Mesothelial cell of epicardium (in vitro differentiated cells): ENCODE measurements at regions not wholly inside any gene's neighbourhood (a gene's known extent, or its start where the extent isn't known, plus 50 kb on each side); places are given as distances from the start of the nearest gene placed in this dataset.

Experiments used
- DNase-seq, 2 experiments: peaks; one replicate each; pipeline ENCODE4 v3.0.0; 2021; ENCODE audit warnings: low spot score in 2 of 2; ENCODE audit not compliant: unreplicated experiment in 2 of 2
- H3K27ac Mint-ChIP-seq: 2 replicates; pipeline ENCODE4 v1.8.0; 2021; ENCODE audit warnings: mixed read lengths
- H3K27me3 Mint-ChIP-seq: 2 replicates; pipeline ENCODE4 v1.8.0; 2021; ENCODE audit warnings: low read depth, mixed read lengths
- H3K36me3 Mint-ChIP-seq: 2 replicates; pipeline ENCODE4 v1.8.0; 2021; ENCODE audit warnings: mixed read lengths
- H3K4me1 Mint-ChIP-seq: 2 replicates; pipeline ENCODE4 v1.8.0; 2021; ENCODE audit warnings: mixed read lengths
- H3K4me3 Mint-ChIP-seq: 2 replicates; pipeline ENCODE4 v1.8.0; 2021; ENCODE audit warnings: mild to moderate bottlenecking, moderate library complexity, mixed read lengths
- H3K9me3 Mint-ChIP-seq: 2 replicates; pipeline ENCODE4 v1.8.0; 2021; ENCODE audit warnings: mixed read lengths
- TF ChIP-seq, protein P1 (sequence below): fragments of 200-600 bp; sonication (generic); IDR thresholded peaks from one replicate; pipeline ENCODE4 v1.5.0; 2021; ENCODE audit warnings: antibody characterized with exemption; ENCODE audit not compliant: unreplicated experiment

GRCh38 chr20:12640251-12640650, 368.5 kb upstream of the SPTLC3 start:
- TF ChIP-seq, protein P1, sequence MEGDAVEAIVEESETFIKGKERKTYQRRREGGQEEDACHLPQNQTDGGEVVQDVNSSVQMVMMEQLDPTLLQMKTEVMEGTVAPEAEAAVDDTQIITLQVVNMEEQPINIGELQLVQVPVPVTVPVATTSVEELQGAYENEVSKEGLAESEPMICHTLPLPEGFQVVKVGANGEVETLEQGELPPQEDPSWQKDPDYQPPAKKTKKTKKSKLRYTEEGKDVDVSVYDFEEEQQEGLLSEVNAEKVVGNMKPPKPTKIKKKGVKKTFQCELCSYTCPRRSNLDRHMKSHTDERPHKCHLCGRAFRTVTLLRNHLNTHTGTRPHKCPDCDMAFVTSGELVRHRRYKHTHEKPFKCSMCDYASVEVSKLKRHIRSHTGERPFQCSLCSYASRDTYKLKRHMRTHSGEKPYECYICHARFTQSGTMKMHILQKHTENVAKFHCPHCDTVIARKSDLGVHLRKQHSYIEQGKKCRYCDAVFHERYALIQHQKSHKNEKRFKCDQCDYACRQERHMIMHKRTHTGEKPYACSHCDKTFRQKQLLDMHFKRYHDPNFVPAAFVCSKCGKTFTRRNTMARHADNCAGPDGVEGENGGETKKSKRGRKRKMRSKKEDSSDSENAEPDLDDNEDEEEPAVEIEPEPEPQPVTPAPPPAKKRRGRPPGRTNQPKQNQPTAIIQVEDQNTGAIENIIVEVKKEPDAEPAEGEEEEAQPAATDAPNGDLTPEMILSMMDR = no peak
- no peaks in the 10 kb centered on the region for H3K36me3 Mint-ChIP-seq
- no peak overlapping the region for H3K4me3 Mint-ChIP-seq
- H3K27me3 Mint-ChIP-seq = peaks cover 3% of the 10 kb centered on the region
- H3K9me3 Mint-ChIP-seq = no peaks in the 10 kb centered on the region
- H3K4me1 Mint-ChIP-seq = peaks cover 13% of the 10 kb centered on the region
- H3K27ac Mint-ChIP-seq = no peak overlapping the region
- no peak for DNase-seq

- peaks cover 3% of the 10 kb centered on the region for H3K27me3 Mint-ChIP-seq
- H3K9me3 Mint-ChIP-seq = no peaks in the 10 kb centered on the region
- H3K4me3 Mint-ChIP-seq = no peak overlapping the region
- H3K4me1 Mint-ChIP-seq = peaks cover 13% of the 10 kb centered on the region
- no peak for DNase-seq
- H3K36me3 Mint-ChIP-seq = no peaks in the 10 kb centered on the region
- no peak overlapping the region for H3K27ac Mint-ChIP-seq
- TF ChIP-seq, protein P1 = no peak
These were observed 367.2 kb upstream of the SPTLC3 start for GRCh38 chr20:12641619-12642018.

DNA sequence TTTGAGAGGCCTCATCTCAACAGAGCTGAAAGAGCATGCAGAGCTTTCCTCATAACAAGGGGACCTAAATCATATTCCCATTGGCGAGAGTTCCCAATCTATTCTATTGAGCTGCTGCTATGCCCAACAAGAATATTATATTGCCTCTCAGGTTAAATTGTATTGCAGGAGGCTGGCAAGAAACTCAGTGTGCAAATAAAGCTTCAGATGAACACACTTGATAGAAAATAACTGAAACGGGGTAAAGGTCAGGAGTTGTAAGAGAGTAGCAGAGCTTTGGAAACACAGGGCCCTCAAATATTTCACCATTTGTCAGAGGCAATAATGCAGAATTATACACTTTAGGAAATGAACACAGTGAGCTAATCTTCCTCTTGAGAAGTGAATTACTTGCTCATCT, 364.3 kb upstream of the SPTLC3 start:
- Mint-ChIP-seq H3K9me3 (peaks cover 3% of the 10 kb centered on the region), H3K27me3 (no peaks in the 10 kb centered on the region), H3K4me3 (no peak overlapping the region), H3K36me3 (no peaks in the 10 kb centered on the region), H3K27ac (no peak overlapping the region), H3K4me1 (peaks cover 13% of the 10 kb centered on the region)
- no peak for DNase-seq
- TF ChIP-seq, protein P1 = no peak

- peaks cover 3% of the 10 kb centered on the region for H3K9me3 Mint-ChIP-seq
- H3K4me3 Mint-ChIP-seq = no peak overlapping the region
- no peaks in the 10 kb centered on the region for H3K36me3 Mint-ChIP-seq
- H3K4me1 Mint-ChIP-seq = peaks cover 2% of the 10 kb centered on the region
- no peak overlapping the region for H3K27ac Mint-ChIP-seq
- DNase-seq = no peak
- H3K27me3 Mint-ChIP-seq = no peaks in the 10 kb centered on the region
- TF ChIP-seq, protein P1 = no peak
These were observed 359.5 kb upstream of the SPTLC3 start for GRCh38 chr20:12649234-12649633.

GRCh38 chr20:12653642-12654041, 355.1 kb upstream of the SPTLC3 start:
- Mint-ChIP-seq H3K27ac (no peak overlapping the region), H3K4me3 (no peak overlapping the region), H3K27me3 (no peaks in the 10 kb centered on the region), H3K36me3 (no peaks in the 10 kb centered on the region), H3K4me1 (no peaks in the 10 kb centered on the region), H3K9me3 (peaks cover 6% of the 10 kb centered on the region)
- TF ChIP-seq, protein P1 = no peak
- no peak for DNase-seq

GRCh38 chr20:12659942-12660341, 348.8 kb upstream of the SPTLC3 start:
- TF ChIP-seq, protein P1 = no peak
- H3K36me3 Mint-ChIP-seq = peaks cover 5% of the 10 kb centered on the region
- no peak for DNase-seq
- H3K9me3 Mint-ChIP-seq = peaks cover 20% of the 10 kb centered on the region
- no peak overlapping the region for H3K4me3 Mint-ChIP-seq
- H3K27me3 Mint-ChIP-seq = no peaks in the 10 kb centered on the region
- H3K27ac Mint-ChIP-seq = no peak overlapping the region
- H3K4me1 Mint-ChIP-seq = peaks cover 4% of the 10 kb centered on the region
